ENCODE measurements at regions not wholly inside any gene's neighbourhood (a gene's known extent, or its start where the extent isn't known, plus 50 kb on each side); places are given as distances from the start of the nearest gene placed in this dataset.
"Not testable (repeated sequence)": the region's sequence is repeated elsewhere in the genome, so short reads cannot be mapped to it uniquely, and the experiment has no call there.

DNA sequence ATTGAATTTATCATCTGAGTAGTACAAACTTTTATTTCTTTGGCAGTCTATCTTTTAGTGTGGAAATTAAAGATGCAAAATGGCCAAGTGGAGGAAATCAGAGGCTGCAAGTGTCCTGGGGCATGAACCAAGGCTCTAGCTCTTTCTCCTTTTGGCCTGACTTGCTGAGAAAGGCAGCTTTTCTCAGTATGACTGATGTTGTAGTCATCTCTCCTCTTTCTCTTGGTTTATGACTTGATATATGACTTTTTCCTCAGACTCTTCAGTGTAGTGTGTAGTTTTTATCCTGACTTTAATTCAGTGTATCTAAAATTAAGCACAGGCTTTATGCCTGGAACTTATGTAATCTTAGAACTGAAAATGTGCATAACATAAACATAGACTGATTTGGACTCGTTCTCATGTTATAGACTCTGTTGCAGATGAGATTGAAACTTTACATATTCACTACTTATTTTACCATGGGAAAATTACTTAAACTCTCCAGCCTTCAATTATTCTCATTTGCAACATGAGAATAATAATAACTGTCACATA, 65.7 kb downstream of the SLITRK5 start:
- DNase-seq: no peak

GRCh38 chr13:87754097-87754496, 82.9 kb downstream of the SLITRK5 start:
- DNase-seq: no peak

DNA sequence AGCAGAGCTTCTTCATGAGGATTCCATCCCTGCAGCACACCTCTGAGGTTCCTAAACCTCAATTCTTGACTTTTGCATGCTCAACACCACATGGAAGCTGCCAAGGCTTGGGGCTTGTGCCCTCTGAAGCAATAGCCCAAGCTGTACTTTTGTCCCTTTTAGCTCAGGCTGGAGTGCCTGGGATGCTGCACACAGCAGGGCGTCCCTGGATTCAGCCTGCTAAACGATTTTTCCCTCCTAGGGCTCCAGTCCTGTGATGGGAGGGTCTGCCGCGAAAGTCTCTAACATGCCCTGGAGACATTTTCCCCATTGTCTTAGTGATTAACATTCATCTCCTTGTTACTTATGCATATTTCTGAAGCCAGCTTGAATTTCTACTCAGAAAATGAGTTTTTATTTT, 98.3 kb downstream of the SLITRK5 start:
- DNase-seq: no peak

DNA sequence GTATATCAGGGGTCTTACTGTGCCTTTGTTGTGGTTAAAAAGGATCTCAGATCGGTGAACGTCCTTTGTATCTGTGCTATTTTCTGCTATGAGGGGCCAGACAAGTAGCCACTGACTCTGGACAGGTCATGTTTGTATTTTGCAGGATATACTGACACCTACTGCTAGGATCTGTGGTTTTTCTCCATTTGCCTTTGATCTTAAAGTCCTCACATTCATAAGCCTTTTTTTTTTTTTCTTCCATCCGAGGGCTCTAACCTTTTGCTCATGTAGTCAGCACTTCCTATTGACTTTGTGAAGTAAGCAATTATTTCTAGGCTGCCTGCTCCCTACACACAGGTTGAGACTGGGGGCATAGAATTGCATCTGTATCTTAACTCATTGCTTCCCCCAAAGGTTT, 106.2 kb downstream of the SLITRK5 start:
- DNase-seq: no peak

- no peak for DNase-seq
Measured at GRCh38 chr13:87778128-87778527, 107.0 kb downstream of the SLITRK5 start.

DNA sequence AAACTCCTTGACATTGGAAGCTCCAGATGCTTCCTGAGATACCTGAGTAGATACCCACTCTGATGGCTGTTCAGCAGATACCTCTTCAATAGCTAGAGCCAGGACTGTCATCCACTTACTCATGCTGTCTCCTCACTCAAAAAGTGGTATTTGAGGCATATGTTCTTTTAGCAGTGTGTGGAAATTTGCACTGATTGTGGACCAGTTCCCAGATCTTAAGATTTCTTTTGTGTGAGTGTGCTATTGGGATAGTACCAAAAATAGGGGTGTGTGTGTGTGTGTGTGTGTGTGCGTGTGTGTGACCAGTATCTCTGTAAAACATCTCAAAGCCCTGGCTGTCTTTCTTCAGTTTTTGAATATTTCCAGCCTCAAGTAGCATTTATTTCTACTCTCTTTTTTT, 108.3 kb downstream of the SLITRK5 start:
- no peak for DNase-seq

DNA sequence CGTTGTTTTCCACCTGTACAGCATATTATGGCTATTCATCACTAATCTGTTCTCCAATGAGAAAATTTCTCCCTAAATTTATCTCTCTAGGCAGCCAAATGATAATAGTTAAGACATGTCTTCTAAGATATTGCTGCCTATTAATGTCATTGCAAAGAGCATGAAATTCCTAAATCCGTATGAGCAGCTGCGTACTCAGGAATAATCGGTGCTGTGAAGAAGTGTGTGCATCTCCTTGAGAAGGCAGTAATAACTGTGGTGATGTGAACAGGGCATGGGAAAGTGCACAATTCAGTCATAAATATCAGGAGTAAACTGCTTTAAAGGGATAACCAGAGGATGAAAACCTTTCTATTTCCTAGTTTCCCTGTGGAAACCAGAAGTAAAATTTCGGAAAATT, 112.2 kb downstream of the SLITRK5 start:
- no peak for DNase-seq

GRCh38 chr13:87788363-87788762, 117.2 kb downstream of the SLITRK5 start:
- no peak for DNase-seq

DNA sequence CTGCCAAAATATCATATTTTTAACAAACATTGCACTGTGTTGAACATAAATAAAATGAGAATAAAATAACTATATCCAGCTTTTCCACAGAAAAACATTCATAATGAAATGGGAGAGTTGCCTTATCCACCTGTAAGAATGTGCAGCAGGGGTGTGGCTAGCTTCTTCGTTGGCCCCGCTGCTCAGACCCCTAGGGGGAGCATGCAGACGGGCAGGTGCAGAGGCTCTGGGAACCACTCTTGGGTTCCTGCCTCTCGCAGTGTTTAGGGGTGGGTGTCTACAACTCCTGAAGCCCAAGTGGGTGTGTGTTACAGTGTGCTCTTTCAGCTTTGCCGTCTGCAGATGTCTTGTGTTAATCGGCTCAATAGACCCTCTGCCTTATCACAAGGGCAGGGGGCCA, 121.7 kb downstream of the SLITRK5 start:
- DNase-seq: no peak

GRCh38 chr13:87798536-87798935, 127.4 kb downstream of the SLITRK5 start:
- DNase-seq: no peak

GRCh38 chr13:87810391-87810801, 139.2 kb downstream of the SLITRK5 start:
- DNase-seq: no peak

- no peak for DNase-seq
Measured at GRCh38 chr13:87810920-87811344, 139.8 kb downstream of the SLITRK5 start.

DNA sequence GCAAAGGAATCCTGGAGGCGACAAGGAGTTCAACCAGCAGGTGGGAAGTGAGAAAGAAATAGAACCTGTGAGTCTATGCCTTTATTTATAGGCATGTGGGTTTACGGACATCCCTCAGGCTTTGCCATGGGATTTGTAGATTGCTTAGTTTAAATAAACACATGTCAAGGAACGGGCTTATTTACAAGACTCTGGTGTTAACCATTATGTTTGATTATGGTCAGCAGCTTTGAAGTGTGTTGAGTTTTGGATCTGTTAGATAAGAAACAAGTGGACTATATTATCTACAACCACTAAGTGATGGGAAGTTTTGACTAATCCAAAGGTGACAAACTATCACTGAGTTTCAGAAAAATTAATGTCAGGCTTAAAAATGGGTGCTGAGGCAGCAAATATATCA, 143.2 kb downstream of the SLITRK5 start:
- DNase-seq: no peak

DNA sequence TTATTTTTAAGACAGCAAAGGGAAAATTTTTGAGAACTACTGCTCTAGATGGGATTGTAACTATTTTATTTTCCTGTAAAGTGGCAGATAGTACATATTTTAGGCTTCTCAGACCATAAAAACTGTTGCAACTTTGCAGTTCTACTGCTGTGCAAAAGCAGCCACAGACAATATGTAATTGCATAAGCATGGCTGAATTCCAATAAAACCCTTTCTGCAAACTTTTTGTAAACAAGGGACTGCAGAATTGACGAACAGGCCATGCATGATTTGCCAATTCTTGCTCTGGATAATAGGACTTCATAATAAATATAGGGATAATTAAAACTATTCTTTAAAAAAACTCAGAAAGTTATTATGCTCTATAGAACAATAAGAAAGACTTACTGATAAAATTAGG, 149.1 kb downstream of the SLITRK5 start:
- no peak for DNase-seq

GRCh38 chr13:87821512-87821911, 150.3 kb downstream of the SLITRK5 start:
- DNase-seq: no peak

GRCh38 chr13:87826301-87826700, 155.1 kb downstream of the SLITRK5 start:
- DNase-seq: not testable (repeated sequence)

DNA sequence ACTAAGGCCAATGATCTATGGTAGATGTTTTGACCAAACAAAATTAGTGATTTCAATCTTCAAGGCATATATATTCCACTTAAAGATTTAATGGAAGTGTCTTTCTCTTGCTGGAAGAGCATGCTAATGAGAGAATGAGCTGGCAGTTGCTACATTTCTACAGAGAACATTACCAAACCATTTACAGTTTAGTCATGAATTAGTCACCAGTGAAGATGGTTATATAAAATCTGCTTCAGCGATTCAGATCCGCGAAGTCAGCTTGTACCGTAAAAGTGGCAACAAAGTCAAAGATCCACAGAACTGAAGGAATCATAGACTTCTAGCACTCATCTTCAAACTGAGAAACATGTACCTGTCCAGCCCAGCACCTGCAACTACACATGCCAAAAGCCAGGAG, 156.3 kb downstream of the SLITRK5 start:
- no peak for DNase-seq

DNA sequence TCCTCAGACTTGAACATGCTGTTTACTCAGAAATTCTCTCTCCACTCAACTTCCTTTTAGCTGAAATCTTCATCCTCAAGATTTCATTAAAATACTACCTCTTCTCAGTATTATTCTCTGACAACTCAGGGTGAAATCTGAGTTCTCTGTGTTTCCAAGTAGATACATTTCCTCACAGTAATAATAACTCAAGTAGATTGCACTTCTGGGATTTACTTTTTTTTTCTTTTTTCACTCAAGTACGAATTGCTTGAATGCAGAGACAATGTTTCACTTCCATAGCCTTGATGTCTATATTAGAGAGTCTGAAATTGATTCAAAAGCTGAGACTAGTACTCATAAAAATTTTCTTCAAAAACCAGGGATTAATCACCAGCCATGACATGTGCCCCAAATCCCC, 166.4 kb downstream of the SLITRK5 start:
- no peak for DNase-seq

- DNase-seq: no peak
Measured at GRCh38 chr13:87837946-87838345, 166.8 kb downstream of the SLITRK5 start.

DNA sequence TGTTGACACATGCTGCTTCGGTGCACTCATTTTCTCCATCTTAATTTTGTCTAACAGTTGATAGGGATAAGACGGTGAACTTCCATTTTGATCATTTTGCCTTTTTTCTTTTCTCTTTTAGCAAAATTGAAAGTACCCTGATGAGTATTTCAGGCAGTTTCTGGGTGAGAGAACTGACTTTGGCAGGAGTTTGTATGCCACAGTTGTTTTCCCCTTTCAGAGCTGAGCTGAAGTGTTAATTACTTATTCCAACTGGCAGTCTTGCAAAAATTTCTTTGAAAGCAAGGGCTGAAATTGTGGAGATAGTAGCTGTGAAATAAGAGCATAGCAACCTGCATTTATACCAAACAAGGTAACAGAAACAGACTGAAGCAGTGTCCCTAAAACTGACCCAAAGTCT, 180.2 kb downstream of the SLITRK5 start:
- no peak for DNase-seq

DNA sequence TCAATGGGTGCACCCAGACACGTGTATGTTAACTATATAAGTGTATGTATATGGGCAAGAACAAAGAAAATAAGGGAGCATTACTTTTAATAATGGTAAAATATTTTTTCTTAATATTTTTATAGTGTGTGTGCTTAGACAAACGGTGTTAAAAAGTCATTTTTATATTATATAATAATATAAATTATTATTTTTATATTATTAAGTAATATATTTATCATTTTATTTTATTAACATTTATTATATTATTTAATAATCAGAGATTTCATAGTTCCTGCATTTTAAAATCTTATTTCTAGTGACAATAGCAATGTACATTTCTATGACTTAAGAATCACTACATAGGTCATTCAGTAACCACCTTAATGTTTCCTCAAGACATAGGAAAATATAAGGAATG, 184.4 kb downstream of the SLITRK5 start:
- no peak for DNase-seq

DNA sequence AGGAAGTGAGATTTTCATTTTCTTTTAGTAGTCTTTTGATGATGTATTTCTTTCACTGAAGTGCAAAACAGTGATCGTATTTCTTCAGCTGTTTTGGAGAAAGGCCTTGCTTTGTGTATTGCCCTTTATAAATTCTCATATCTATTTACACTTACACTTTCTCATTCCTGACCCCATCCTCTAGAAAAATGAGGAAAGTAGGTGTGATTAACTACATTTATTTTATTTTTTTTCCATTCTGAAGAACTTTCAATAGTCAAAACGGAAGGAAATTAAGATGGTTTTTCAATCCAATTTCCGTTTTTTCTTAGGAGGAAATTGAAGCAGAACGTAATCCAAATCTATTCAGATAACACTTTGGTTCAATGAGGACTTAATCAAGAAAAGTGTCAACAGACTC, 188.1 kb downstream of the SLITRK5 start:
- no peak for DNase-seq

- DNase-seq: no peak
Measured at GRCh38 chr13:87867426-87867825, 196.3 kb downstream of the SLITRK5 start.

DNA sequence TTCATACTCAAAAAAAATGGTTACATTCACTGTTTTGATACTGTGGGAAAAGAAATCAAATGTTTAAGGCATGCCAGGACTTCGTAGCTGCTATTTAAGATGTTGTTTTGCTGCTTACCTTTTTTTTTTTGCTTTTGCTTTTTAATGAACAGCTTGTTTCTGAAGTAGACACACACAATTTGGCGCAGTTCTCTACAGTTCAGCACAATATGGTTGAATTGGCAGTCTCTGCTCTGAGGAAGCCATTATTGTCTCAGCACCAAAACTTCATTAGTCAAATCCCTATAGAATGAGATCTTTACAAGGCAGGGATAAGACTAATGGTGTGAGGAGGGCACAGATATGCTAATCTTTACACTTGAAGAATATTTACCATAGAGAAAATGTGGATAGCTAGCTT, 197.6 kb downstream of the SLITRK5 start:
- DNase-seq: no peak

DNA sequence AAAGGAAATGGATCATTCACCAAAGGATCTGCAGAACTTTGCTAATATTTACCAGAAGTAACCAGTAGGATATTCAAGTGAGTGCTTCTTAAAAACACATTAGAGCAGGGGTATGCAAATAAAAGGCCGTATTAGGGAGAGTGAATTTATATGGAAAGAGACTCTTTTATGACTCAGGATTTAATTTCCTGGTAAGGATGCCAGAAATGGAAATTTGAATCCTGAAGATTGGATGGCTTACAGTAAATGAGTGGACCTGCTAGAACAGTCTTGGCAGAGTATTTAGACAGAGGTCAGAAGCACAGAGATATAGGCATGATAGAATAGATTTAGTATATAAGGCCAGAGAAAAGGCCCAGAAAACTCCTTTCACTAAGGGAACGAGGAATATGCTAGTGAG, 201.6 kb downstream of the SLITRK5 start:
- no peak for DNase-seq

DNA sequence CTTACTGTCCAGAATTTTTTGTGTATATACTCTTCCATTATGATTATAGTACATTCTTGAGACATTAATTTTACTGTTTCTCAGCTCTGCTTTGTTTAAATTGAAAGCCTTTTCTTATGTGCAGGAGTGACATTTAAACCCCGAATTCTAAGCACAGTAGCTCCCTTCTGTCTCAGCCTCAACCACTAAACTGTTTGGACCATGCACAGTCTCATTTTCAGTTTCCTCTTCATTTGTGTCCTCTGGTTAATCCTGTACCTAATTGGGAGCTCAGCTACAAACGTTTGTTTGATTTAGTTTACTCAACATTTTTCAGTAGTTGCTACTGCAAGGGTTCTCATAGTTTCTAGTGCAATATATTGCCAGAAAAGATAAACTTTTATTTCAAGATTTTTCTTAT, 206.3 kb downstream of the SLITRK5 start:
- DNase-seq: no peak
